PFSK-1 (cell line): ENCODE measurements at regions not wholly inside any gene's neighbourhood (a gene's known extent, or its start where the extent isn't known, plus 50 kb on each side); places are given as distances from the start of the nearest gene placed in this dataset.

ENCODE experiments used
- FOXP2 ChIP-seq: optimal IDR thresholded peaks from 2 replicates; pipeline ENCODE3; 2011; ENCODE audit warnings: borderline replicate concordance, control low read depth, inconsistent platforms; ENCODE audit not compliant: insufficient read depth; ENCODE audit errors: extremely low read length, extremely low read depth
- POLR2AphosphoS5 ChIP-seq: IDR thresholded peaks from 2 replicates; pipeline ENCODE4 v1.6.1; 2012; ENCODE audit warnings: low read depth, mild to moderate bottlenecking, control low read depth, low read length, moderate library complexity
- REST ChIP-seq, 2 experiments: IDR thresholded peaks; 2 replicates each; pipeline versions ENCODE4 v1.6.1 to v1.8.0; 2011 to 2012; ENCODE audit warnings: low read depth in 2 of 2, low read length in 2 of 2, control low read depth in 1 of 2, inconsistent platforms in 1 of 2, mild to moderate bottlenecking in 1 of 2, moderate library complexity in 1 of 2; ENCODE audit not compliant: insufficient read depth in 1 of 2
- SIN3A ChIP-seq: IDR thresholded peaks from 2 replicates; pipeline ENCODE4 v1.6.1; 2012; ENCODE audit warnings: mild to moderate bottlenecking, low read length, moderate library complexity, borderline replicate concordance; ENCODE audit not compliant: insufficient read depth
- TAF1 ChIP-seq: IDR thresholded peaks from 2 replicates; pipeline ENCODE4 v1.6.1; 2012; ENCODE audit warnings: low read length, control low read depth, borderline replicate concordance; ENCODE audit not compliant: insufficient read depth

DNA sequence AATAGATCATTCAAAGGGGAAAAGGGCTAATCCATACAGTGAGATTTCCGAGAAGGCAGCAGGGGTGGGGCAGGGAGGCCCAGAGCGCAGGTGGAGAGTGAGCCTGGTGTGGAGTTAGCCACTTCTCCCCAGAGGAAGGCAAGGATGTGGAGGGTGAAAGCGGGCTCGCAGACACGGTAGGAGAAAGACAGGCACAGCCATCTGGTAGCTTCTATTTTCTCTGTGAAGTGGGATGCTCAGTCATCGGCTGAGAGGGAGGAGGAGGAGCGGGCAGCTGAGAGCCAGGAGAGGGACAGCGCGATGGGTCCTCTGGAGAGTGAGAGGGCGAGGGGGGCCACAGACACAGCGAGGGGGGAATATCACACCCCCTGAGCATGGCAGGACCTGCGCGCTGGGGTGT lies 153.3 kb upstream of the NDUFV2 start:
- TF ChIP-seq REST (IDR thresholded peaks at IDR 0.05; ENCODE audit: insufficient read depth in 1 of 2, low read depth in 2 of 2, low read length in 2 of 2) (no peak), FOXP2 (no peak), TAF1 (no peak), POLR2AphosphoS5 (no peak), SIN3A (no peak)

- TF ChIP-seq SIN3A (no peak), POLR2AphosphoS5 (no peak), TAF1 (no peak), REST (IDR thresholded peaks at IDR 0.05; ENCODE audit: insufficient read depth in 1 of 2, low read depth in 2 of 2, low read length in 2 of 2) (no peak), FOXP2 (no peak)
These were observed 151.0 kb upstream of the NDUFV2 start for GRCh38 chr18:8951491-8951890.

DNA sequence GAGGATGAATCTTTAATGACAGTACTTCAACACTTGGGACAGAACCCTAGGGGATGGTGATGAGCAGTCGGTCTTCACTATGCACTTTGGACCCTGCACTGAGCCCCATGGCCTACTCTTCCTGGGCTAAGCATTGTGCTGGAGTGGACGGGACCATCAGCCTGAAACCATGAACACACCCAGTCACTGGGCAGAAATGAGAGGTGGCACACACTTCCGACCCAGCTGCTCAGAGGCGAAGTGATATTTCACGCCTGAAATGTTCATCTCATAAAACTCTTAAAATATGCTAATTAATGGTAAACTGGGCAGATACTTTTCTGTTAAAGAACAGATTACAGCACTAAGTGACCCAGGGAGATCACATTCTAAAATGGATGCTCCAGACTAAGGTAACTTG lies 150.3 kb upstream of the NDUFV2 start:
- TF ChIP-seq REST (IDR thresholded peaks at IDR 0.05; ENCODE audit: insufficient read depth in 1 of 2, low read depth in 2 of 2, low read length in 2 of 2), result no peak
- no peak for TF ChIP-seq POLR2AphosphoS5
- TF ChIP-seq TAF1, result no peak
- no peak for TF ChIP-seq FOXP2
- no peak for TF ChIP-seq SIN3A

GRCh38 chr18:8952769-8953760 lies 149.4 kb upstream of the NDUFV2 start:
- TF ChIP-seq SIN3A (no peak), TAF1 (no peak), FOXP2 (no peak), POLR2AphosphoS5 (no peak), REST (IDR thresholded peaks at IDR 0.05; ENCODE audit: insufficient read depth in 1 of 2, low read depth in 2 of 2, low read length in 2 of 2) (no peak)

- no peak for TF ChIP-seq TAF1
- TF ChIP-seq FOXP2, result no peak
- no peak for TF ChIP-seq POLR2AphosphoS5
- no peak for TF ChIP-seq SIN3A
- no peak for TF ChIP-seq REST (IDR thresholded peaks at IDR 0.05; ENCODE audit: insufficient read depth in 1 of 2, low read depth in 2 of 2, low read length in 2 of 2)
These were observed 144.8 kb upstream of the NDUFV2 start for GRCh38 chr18:8957731-8958130.
